ENCODE measurements at regions not wholly inside any gene's neighbourhood (a gene's known extent, or its start where the extent isn't known, plus 50 kb on each side); places are given as distances from the start of the nearest gene placed in this dataset.

- TF ChIP-seq POLR2A (IDR thresholded peaks at IDR 0.05) = no peak
- TF ChIP-seq CTCF (IDR thresholded peaks at IDR 0.05) = no peak
Observed at GRCh38 chr17:14903854-14904253, 361.3 kb downstream of the PMP22 start.
